GM12865 (cell line): ENCODE measurements at regions not wholly inside any gene's neighbourhood (a gene's known extent, or its start where the extent isn't known, plus 50 kb on each side); places are given as distances from the start of the nearest gene placed in this dataset.

Experiments
- DNase-seq: peaks from one replicate; pipeline ENCODE4 v3.0.0; 2010; ENCODE audit warnings: low read depth
- H3K4me3 ChIP-seq: 2 replicates; pipeline ENCODE4 v1.5.1; 2011; ENCODE audit warnings: mild to moderate bottlenecking, low read depth, low read length, control low read depth
- TF ChIP-seq, protein P1 (sequence below): IDR thresholded peaks from 2 replicates; pipeline ENCODE4 v1.5.1; 2011; ENCODE audit warnings: low read length, control low read depth, low read depth, inconsistent platforms; ENCODE audit not compliant: insufficient read depth; ENCODE audit errors: missing control alignments

DNA sequence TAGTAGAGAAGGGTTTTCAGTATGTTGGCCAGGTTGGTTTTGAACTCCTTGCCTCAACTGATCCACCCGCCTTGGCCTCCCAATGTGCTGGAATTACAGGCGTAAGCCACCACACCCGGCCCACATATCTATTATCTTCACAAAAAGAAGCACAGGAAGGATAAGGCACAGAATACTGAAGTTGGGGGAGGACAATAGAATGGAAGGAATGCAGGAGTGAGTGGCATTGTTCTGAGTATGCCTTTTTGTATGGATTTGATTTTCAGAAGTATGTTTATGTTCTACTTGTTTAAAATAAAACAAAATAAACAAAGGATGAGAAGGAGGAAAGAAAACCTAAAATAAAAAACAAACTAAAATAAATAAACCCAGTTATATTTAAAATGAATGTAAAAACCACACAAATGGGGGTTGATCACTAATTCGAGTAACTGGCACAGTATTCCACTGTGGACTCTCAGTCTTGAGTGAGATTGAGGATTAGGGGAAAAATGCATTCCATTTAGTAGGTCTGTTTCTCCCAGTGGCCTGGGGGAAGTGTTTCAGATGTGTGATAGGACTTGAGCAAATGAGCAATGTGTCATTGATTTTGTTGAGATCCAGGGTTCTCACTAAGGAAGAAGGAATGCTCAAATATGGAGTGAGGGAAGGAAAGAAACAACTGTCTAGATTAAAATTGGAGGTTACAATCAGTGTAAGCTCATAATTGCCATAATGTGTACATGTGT, 109.0 kb upstream of the C1QTNF7 start:
- TF ChIP-seq, protein P1, sequence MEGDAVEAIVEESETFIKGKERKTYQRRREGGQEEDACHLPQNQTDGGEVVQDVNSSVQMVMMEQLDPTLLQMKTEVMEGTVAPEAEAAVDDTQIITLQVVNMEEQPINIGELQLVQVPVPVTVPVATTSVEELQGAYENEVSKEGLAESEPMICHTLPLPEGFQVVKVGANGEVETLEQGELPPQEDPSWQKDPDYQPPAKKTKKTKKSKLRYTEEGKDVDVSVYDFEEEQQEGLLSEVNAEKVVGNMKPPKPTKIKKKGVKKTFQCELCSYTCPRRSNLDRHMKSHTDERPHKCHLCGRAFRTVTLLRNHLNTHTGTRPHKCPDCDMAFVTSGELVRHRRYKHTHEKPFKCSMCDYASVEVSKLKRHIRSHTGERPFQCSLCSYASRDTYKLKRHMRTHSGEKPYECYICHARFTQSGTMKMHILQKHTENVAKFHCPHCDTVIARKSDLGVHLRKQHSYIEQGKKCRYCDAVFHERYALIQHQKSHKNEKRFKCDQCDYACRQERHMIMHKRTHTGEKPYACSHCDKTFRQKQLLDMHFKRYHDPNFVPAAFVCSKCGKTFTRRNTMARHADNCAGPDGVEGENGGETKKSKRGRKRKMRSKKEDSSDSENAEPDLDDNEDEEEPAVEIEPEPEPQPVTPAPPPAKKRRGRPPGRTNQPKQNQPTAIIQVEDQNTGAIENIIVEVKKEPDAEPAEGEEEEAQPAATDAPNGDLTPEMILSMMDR = no peak
- no peak for DNase-seq
- H3K4me3 ChIP-seq = no peak overlapping the region

DNA sequence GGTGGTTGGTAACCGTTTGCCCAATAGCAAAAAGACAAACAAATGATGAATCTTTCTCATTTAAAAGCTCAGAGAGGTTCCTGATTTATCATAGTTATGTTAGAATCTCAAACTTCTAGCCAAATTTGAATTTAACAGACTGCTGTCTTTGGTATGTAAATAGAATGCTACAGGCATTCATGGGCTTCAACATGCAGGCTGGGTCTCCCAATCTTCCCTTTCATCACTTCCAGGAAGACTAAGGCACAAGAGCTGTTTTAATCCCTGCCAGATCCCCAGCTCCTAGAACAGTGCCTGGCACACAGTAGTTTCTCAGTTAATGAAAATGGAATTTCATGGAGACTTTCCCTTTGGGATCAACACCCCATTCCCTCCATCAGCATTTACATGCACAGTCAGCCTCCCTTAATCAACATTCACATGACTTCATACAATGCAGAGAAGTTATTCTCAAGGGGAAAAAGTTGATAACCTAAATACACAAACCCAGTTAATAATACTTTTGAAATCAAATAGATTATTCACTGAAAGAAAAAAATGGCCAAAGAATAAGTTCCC, 107.6 kb upstream of the C1QTNF7 start:
- TF ChIP-seq, protein P1 = no peak
- DNase-seq = no peak
- H3K4me3 ChIP-seq = no peak overlapping the region

DNA sequence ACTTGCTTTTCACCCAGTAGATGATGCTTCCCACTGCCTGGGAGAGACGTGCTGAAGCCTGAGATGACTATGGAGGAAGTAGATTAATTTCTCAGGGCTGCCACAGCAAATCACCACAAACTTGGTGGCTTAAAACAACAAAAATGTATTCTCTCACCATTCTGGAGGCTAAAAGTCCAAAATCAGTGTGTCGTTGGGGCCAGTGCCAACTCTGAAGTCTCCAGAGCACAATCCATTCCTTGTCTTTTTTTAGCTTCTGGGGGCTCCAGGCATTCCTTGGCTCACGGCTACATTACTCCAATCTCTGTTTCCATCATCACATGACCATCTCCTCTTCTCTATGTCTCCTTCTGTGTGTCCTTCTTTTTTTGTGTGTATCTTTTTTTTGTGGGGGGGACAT, 105.8 kb upstream of the C1QTNF7 start:
- no peak for DNase-seq
- TF ChIP-seq, protein P1 = no peak

DNA sequence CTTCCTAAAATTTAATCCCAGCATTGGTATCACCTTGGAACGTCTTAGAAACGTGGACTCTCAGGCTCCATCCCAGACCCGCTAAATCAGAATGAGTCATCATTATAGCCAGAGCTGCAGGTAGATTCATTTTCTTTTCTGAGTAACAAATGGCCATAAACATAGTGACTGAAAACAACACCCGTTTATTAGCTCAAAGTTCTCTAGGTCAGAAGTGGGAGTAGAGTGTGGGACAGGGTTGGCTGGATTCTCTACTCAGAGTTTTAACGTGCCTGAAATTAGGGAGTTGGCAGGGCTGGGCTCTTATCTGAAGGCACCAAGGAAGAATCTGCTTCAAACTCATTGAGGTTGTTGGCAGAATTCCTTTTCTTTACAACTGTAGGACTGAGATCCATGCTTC, 101.8 kb upstream of the C1QTNF7 start:
- DNase-seq = no peak
- no peak overlapping the region for H3K4me3 ChIP-seq
- TF ChIP-seq, protein P1 = no peak

More for the DNA sequence above, 105.8 kb upstream of the C1QTNF7 start:
- H3K4me3 ChIP-seq = no peak overlapping the region

DNA sequence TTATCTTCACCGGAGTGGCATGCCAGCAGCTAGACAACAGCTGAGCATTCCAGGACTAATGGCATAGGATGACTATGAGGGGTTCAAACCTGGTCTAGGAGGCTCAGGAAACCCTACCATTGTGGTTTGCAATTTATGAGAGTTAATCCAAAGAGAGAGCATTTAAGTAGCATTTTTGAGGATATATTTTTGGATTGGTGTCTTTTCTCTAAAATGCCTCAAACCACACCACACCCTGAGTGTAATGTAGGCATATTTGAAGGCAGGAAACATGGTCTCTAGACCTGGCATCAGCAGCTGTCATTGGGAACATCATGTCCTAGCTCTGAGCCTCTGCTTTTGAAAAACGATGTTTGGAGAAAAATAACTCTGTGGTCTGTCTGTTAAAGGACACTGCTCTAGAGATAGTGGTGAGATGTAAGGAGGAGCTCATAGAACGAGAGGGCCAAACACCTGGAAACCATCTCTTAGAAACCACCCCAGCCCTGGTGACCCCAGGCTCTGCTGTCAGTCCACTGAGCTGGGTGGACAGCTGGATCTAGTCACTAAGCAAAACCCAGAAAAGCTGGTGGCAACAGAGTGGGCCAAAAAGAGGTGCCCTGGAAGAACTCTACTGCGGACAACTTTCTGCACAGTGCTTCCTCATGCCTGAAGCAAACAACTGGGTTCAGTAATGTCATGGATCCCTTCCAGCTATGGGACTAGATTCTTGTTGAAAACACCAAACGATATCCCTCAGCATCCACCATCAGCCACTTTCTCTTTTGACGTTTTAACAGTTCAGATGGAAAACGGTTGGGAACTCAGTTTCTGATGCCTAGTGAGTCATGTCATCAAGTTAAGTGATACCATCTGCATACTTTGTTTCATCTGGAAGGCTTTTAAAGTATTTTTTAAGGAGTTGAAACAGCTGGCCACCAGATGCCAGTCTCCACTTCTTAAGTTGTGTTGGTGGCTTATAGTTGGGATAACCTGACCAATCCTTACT, 100.2 kb upstream of the C1QTNF7 start:
- TF ChIP-seq, protein P1 = no peak
- no peak for DNase-seq
- H3K4me3 ChIP-seq = no peak overlapping the region

DNA sequence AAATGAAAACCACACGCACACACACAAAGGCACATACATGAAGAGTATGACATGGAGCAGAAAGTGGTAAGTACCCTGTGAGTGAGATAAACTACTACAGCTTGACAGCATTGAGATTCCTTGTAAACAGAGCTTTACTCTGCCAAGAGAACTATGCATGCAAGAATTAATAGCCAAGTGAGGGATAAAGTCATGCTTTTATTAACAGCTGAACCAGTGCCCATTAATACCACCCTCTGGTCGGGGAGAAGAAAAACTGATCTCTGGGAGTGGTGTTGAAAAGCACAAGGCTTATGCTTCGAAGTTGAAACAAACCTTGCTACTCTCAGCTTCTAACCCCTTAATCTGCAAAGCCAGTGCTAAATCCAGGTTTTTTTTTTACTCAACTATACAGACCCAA, 95.9 kb upstream of the C1QTNF7 start:
- DNase-seq = no peak
- TF ChIP-seq, protein P1 = no peak
- H3K4me3 ChIP-seq = no peak overlapping the region
